Activated T-cell treated with anti-CD3 and anti-CD28 coated beads, Interleukin-2, amount 50 U/mL, for 72 hours (primary cell): ENCODE measurements at regions not wholly inside any gene's neighbourhood (a gene's known extent, or its start where the extent isn't known, plus 50 kb on each side); places are given as distances from the start of the nearest gene placed in this dataset.

Source experiments
- ATAC-seq, 2 donors: fragments of 150-1000 bp; cut with Tn5 transposase; replicated peaks in 1 of 2; 2 replicates each; pipeline ENCODE4 v1.10.0; 2021; ENCODE audit warnings: moderate library complexity in 2 of 2, mild to moderate bottlenecking in 1 of 2
- DNase-seq, 2 donors: peaks; one replicate each; pipeline ENCODE4 v3.0.0; 2021 to 2022; ENCODE audit warnings: mixed read lengths in 1 of 2
- H3K27ac Mint-ChIP-seq: one replicate; pipeline ENCODE4 v1.8.0; 2022; ENCODE audit warnings: mild to moderate bottlenecking, moderate library complexity, mixed read lengths
- H3K27me3 Mint-ChIP-seq: one replicate; pipeline ENCODE4 v1.8.0; 2022; ENCODE audit warnings: low read depth, mixed read lengths
- H3K36me3 Mint-ChIP-seq, 2 donors: one replicate each; pipeline ENCODE4 v1.8.0; 2022; ENCODE audit warnings: mixed read lengths in 2 of 2, mild to moderate bottlenecking in 1 of 2; ENCODE audit not compliant: insufficient read depth in 2 of 2
- H3K4me1 Mint-ChIP-seq: one replicate; pipeline ENCODE4 v1.8.0; 2022; ENCODE audit warnings: low read depth, mixed read lengths
- H3K4me3 Mint-ChIP-seq, 2 donors: one replicate each; pipeline ENCODE4 v1.8.0; 2022; ENCODE audit warnings: mild to moderate bottlenecking in 2 of 2, mixed read lengths in 2 of 2, moderate library complexity in 2 of 2
- H3K9me3 Mint-ChIP-seq, 2 donors: one replicate each; pipeline ENCODE4 v1.8.0; 2022; ENCODE audit warnings: mixed read lengths in 2 of 2

DNA sequence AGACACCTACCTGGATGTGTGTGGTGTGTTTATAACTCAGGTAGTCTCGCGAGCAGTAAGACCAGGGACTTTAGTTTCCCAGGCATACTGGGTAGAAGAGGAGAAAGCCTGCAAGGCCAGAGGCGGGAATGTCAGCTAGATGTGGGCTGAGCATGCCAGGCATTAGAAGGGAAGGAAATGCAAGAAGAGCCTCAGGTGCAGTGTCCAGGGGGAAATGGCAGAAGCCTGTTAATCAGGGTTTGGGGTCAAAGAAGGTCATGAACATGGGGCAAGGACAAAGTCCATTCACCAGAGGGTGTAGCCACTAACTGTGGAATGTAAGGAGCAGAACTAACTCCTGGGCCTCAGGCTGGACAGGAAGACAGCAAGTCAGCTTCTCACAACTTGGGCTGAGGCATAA, 305.0 kb downstream of the SMOC2 start:
- Mint-ChIP-seq H3K4me3 (no peak overlapping the region), H3K27ac (no peak overlapping the region), H3K4me1 (no peaks in the 10 kb centered on the region), H3K27me3 (peaks cover 6% of the 10 kb centered on the region), H3K9me3 (peaks cover 1 to 3% of the 10 kb centered on the region in 2 donors), H3K36me3 (no peaks in the 10 kb centered on the region)
- no peak for DNase-seq
- ATAC-seq = no peak

DNA sequence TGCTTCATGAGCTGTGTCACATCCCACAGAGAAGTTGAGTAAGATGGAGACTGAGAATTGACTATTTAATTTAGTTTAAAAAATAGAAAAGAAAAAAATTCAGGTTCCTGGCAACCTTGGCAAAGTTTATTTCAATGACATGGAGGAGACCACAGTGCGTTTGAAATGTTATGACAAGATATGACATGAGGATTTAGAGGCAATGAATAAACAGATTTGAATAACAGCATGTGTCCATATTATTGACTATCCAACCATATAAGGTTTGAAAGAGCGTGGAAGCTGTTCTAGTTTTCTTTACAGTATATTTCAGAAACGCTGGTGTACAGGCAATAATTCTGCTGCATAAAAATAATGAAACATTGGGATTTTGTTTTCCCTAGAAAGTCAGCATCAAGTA, 303.9 kb downstream of the SMOC2 start:
- H3K27me3 Mint-ChIP-seq = no peaks in the 10 kb centered on the region
- ATAC-seq (no peak), DNase-seq (no peak)
- no peaks in the 10 kb centered on the region for H3K36me3 Mint-ChIP-seq
- H3K27ac Mint-ChIP-seq = no peak overlapping the region
- no peak overlapping the region for H3K4me3 Mint-ChIP-seq
- H3K9me3 Mint-ChIP-seq = peaks cover 1 to 2% of the 10 kb centered on the region in 2 donors
- H3K4me1 Mint-ChIP-seq = no peaks in the 10 kb centered on the region

DNA sequence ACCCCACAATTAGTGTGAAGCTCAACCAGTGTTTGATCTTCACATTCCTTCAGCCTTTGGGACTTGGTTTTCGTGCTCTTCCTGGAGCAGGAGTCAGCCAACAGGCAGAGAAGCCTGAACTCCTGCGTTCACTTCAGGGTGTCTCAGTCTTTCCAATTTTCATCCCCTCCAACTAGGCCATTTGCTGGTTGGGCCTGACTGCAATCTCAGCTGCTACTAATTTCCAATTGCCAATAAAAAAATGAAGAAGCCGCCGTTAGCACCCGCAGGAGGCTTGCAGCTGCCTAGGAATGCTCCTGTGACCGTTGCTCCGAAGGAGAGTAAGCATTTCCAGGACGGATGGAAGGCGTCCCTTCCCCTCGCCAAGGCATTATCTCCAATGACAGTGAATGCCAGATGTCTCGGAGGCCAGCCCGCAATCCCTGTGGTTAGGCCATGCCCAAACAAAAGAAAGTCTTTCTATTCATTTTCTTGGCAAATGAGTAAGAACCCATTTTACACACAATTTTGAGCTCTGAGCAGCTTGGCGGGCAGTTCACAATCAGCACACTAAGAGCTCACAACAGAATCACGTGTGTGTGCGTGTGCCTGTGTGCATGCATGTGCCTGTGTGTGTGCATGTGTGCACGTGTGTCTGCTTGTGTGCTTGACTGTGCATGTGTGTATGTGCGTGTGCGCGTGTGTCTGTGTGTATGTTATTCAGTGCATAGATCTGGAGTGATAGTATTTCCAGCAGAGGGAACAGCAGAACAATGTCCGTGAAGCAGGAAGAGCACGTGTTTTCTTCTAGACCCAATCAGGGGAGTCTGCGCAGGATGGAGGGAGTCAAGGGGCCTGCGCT, 301.2 kb downstream of the SMOC2 start:
- H3K27me3 Mint-ChIP-seq = no peaks in the 10 kb centered on the region
- ATAC-seq = no peak
- H3K4me1 Mint-ChIP-seq = no peaks in the 10 kb centered on the region

DNA sequence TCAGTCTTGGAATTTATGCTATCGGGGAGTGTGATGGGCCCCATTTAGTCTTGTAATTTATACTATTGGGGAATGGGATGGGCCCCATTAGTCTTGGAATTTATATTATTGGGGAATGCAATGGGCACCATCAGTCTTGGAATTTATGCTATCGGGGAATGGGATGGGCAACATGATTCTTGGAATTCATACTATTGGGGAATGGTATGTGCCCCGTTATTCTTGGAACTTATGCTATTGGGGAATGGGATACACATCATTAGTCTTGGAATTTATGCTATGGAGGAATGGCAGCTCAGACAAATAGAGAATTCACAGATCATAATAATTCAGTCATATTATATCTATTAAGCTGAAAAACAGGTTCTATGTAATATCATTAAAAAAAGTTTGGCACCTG, 300.3 kb downstream of the SMOC2 start:
- DNase-seq (no peak), ATAC-seq (no peak)
- no peak overlapping the region for H3K27ac Mint-ChIP-seq
- no peak overlapping the region for H3K4me3 Mint-ChIP-seq
- no peaks in the 10 kb centered on the region for H3K36me3 Mint-ChIP-seq
- no peaks in the 10 kb centered on the region for H3K4me1 Mint-ChIP-seq
- H3K9me3 Mint-ChIP-seq = peaks cover 0 to 2% of the 10 kb centered on the region in 2 donors
- H3K27me3 Mint-ChIP-seq = no peaks in the 10 kb centered on the region

More for the DNA sequence above, 301.2 kb downstream of the SMOC2 start:
- no peak overlapping the region for H3K27ac Mint-ChIP-seq
- peaks cover 0 to 2% of the 10 kb centered on the region in 2 donors for H3K9me3 Mint-ChIP-seq
- H3K36me3 Mint-ChIP-seq = no peaks in the 10 kb centered on the region
- DNase-seq = no peak
- H3K4me3 Mint-ChIP-seq = no peak overlapping the region

DNA sequence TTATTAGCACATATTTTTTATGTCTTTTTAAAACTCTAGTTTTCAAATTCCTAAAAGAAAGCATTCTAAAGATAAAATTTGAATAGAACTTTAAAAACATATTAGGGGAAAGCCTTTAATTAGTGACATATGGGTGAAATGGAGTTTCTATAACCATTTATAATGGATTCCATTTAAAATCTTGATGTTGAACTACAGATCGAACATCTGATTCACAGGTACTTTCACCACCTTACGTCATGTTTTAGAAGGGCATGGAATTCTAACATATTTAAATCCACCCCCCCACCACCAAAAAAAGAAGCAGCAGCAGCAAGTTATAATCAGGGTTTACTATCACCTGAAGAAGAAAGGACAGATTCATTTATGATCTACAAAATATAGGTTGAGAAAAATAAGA, 298.4 kb downstream of the SMOC2 start:
- H3K4me1 Mint-ChIP-seq = no peaks in the 10 kb centered on the region
- H3K27ac Mint-ChIP-seq = no peak overlapping the region
- peaks cover 0 to 2% of the 10 kb centered on the region in 2 donors for H3K9me3 Mint-ChIP-seq
- H3K27me3 Mint-ChIP-seq = no peaks in the 10 kb centered on the region
- no peaks in the 10 kb centered on the region for H3K36me3 Mint-ChIP-seq
- DNase-seq = no peak
- H3K4me3 Mint-ChIP-seq = no peak overlapping the region
- ATAC-seq = no peak

DNA sequence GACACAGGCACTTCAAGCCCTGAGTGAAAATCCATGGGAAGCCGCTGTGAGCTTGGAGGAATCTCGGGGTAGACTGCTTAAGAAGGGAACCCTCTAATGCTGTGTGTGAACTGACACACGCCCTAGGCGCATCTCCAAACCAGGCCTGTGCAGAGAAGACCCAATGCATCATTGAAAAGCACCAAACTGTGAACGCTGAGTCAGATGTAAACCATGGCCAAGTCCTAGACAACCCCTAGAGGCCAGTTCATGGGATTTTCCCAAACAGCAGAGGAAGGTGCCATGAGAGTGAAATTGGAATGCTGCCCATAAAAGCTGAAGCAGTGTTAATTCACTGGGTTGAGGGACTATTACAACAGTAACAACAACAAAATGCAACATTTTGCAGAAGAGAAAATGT, 296.5 kb downstream of the SMOC2 start:
- Mint-ChIP-seq H3K4me3 (no peak overlapping the region), H3K9me3 (peaks cover 0 to 2% of the 10 kb centered on the region in 2 donors), H3K36me3 (no peaks in the 10 kb centered on the region), H3K27me3 (no peaks in the 10 kb centered on the region), H3K27ac (no peak overlapping the region), H3K4me1 (no peaks in the 10 kb centered on the region)
- ATAC-seq (no peak), DNase-seq (no peak)

DNA sequence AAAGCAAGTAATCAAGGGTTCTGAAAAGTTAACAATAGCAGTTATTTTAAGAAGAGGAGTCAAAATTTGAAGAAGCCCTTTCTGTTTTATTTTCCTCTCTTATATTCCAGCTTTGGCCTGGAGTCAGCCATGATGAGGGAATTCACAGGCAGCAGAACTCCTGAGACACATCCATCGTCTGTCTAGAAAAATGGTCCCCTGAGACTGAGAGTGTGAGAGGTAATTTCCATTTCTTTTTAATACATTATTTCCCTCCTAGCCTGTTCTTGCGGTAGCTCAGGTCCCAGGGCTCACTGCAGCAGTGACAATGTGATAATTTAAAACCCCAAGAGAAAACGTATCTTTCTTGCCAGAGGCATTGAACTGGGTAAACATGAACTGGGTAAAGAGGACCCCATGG, 296.0 kb downstream of the SMOC2 start:
- Mint-ChIP-seq H3K36me3 (no peaks in the 10 kb centered on the region), H3K27me3 (no peaks in the 10 kb centered on the region), H3K27ac (no peak overlapping the region), H3K9me3 (peaks cover 0 to 2% of the 10 kb centered on the region in 2 donors), H3K4me3 (no peak overlapping the region), H3K4me1 (no peaks in the 10 kb centered on the region)
- no peak for ATAC-seq
- no peak for DNase-seq

DNA sequence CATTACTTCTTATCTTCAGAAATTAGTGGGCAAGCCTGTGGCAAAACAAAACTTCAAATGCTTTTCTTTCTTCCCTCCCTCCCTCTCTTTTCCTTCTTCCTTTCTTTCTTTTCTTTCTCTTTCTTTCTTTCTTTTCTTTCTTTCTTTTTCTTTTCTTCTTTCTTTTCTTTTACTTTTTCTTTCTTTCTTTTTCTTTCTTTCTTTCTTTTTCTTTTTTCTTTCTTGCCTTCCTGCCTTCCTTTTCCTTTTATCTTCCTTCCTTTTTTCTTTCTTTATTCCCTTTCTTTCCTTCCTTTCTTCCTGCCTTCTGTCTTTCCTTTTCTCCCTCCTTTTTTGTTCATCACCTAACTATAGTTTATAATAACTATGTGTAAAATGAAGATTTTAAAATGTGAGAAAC, 295.1 kb downstream of the SMOC2 start:
- no peaks in the 10 kb centered on the region for H3K4me1 Mint-ChIP-seq
- DNase-seq (no peak), ATAC-seq (no peak)
- H3K27me3 Mint-ChIP-seq = no peaks in the 10 kb centered on the region
- H3K27ac Mint-ChIP-seq = no peak overlapping the region
- no peaks in the 10 kb centered on the region for H3K36me3 Mint-ChIP-seq
- no peaks in the 10 kb centered on the region for H3K9me3 Mint-ChIP-seq
- H3K4me3 Mint-ChIP-seq = no peak overlapping the region

DNA sequence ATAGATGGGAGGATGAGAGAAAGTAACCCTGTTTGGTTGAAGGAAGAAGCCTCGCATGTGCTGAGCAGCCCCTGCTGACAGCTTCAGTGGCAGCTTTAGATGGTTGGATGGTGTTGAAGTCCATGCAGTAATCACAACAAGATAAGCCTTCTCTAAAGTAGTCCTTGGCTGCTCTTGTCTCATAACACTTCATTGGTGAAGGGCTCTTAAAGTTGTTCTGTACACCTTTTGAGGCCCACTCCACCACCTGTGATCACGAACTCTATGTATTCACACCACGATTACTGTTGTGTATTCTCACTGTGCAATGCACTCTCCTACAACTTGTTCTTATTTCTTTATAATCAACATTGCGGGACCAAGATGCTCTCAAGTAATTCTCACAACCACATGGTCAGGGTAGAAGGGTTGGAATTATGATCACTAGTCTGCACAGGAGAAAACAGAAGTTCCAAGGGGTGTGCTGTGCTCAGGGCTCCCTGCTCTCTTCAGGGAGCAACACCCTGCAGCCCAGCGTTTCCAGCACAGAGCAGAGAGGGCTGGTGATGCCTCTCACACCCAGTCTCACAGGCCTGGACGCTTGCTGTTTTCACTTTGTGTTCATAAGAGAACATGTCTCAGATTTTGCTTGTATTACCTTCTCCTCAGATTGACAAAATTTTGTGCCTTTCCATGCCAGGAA, 294.4 kb downstream of the SMOC2 start:
- Mint-ChIP-seq H3K27me3 (no peaks in the 10 kb centered on the region), H3K4me1 (no peaks in the 10 kb centered on the region), H3K36me3 (no peaks in the 10 kb centered on the region), H3K27ac (no peak overlapping the region), H3K9me3 (no peaks in the 10 kb centered on the region), H3K4me3 (no peak overlapping the region)
- DNase-seq (no peak), ATAC-seq (no peak)

DNA sequence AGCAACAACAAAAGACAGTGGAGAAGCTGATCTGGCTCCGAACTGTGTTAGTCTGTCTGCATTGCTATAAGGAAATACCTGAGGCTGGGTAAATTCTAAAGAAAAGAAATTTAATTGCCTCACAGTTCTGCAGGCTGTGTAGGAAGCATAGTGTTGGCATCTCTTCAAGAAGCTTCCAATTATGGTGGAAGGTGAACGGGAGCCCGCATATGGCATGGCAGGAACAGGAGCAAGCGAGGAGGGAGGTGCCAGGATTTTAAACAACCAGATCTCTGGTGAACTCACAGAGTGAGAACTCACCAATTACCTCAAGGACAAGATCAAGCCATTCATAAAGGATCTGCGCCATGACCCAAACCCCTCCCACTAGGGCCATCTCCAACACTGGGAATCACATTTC, 293.5 kb downstream of the SMOC2 start:
- no peaks in the 10 kb centered on the region for H3K9me3 Mint-ChIP-seq
- no peak for DNase-seq

DNA sequence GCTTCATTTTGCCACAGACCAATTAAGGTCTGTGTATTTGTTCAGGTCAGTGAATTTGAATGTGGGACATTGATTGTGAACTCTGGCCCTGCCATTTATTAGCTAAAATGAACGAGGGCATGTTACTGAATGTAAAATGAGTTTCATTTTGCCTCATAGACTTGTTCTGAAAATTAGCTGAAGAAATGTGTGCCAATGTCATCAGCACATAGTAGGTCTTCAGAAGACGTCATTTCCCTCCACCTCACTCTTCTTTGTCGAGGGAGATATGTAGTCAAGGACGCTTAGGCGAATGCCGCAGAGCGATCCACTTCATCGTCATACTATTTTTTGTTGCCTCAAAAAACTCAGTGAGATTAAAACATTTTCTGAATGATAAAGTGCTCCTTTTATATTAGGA, 291.7 kb downstream of the SMOC2 start:
- ATAC-seq = no peak
- Mint-ChIP-seq H3K4me1 (no peaks in the 10 kb centered on the region), H3K27me3 (no peaks in the 10 kb centered on the region), H3K4me3 (no peak overlapping the region), H3K9me3 (no peaks in the 10 kb centered on the region), H3K36me3 (no peaks in the 10 kb centered on the region), H3K27ac (no peak overlapping the region)
- DNase-seq = no peak

More for the DNA sequence above, 293.5 kb downstream of the SMOC2 start:
- no peak overlapping the region for H3K4me3 Mint-ChIP-seq
- H3K36me3 Mint-ChIP-seq = no peaks in the 10 kb centered on the region
- H3K4me1 Mint-ChIP-seq = no peaks in the 10 kb centered on the region
- no peak for ATAC-seq
- H3K27ac Mint-ChIP-seq = no peak overlapping the region
- H3K27me3 Mint-ChIP-seq = no peaks in the 10 kb centered on the region

DNA sequence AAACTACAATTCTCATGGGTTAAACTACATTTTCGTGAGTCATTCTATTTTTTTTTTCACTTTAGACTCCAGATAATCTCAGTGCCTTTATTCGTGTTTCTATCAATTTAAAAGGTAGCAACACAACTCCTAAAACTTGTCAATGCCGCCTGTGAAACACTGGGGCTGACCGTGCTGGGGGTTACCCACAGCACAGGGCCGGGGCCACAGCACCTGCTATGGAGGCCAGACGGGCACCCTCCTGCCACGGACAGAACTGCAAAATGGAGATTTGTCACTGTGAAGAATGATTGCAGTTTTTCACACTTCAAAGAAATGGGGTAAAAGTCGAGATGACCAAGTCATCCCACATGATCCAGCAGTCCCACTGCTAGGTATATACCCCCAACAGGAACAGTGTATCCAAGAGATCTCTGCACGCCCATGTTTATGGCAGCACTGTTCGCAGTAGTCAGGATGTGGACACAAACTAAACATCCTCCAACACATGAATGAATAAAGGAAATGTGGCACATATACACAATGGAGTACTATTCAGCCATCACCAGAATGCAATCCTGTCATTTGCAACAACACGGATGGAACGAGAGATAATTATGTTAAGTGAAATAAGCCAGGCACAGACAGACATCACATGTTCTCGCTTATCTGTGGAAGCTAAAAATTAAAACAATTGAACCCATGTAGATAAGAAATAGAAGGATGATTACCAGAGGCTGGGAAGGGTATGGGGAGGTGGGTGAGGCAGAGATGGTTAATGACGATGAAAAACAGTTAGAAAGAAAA, 290.1 kb downstream of the SMOC2 start:
- Mint-ChIP-seq H3K4me3 (no peak overlapping the region), H3K36me3 (no peaks in the 10 kb centered on the region), H3K4me1 (no peaks in the 10 kb centered on the region), H3K9me3 (no peaks in the 10 kb centered on the region), H3K27me3 (no peaks in the 10 kb centered on the region), H3K27ac (no peak overlapping the region)
- ATAC-seq (no peak), DNase-seq (no peak)

DNA sequence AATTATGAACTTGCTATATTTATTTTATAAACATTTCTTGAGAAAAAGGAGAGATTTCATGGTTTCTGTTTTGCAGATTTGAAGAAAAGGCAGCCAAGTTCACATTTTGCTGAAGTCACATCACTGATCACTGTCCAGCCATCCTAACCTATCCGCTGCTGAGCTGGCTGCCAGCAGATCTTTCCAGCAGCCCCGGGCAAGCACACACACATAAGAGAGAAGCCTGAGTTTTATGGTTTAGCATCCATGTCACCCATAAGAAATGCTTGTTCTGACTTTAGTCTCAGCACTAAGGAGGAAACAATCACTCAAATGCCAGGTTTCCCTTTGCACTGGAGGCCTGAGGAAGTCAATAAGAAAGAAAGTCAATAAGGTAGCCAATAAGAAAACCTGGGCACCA, 287.1 kb downstream of the SMOC2 start:
- Mint-ChIP-seq H3K27ac (no peak overlapping the region), H3K27me3 (no peaks in the 10 kb centered on the region), H3K36me3 (no peaks in the 10 kb centered on the region), H3K4me3 (no peak overlapping the region), H3K4me1 (no peaks in the 10 kb centered on the region), H3K9me3 (no peaks in the 10 kb centered on the region)
- no peak for ATAC-seq
- DNase-seq = no peak
